NCI-H2227 treated with DMSO at 0.1 percent for 48 hours (cell line): ENCODE measurements at regions not wholly inside any gene's neighbourhood (a gene's known extent, or its start where the extent isn't known, plus 50 kb on each side); places are given as distances from the start of the nearest gene placed in this dataset.

Experiments used
- DNase-seq: peaks from one replicate; lab custom pipeline; 2025; lab: John Stamatoyannopoulos, UW

DNA sequence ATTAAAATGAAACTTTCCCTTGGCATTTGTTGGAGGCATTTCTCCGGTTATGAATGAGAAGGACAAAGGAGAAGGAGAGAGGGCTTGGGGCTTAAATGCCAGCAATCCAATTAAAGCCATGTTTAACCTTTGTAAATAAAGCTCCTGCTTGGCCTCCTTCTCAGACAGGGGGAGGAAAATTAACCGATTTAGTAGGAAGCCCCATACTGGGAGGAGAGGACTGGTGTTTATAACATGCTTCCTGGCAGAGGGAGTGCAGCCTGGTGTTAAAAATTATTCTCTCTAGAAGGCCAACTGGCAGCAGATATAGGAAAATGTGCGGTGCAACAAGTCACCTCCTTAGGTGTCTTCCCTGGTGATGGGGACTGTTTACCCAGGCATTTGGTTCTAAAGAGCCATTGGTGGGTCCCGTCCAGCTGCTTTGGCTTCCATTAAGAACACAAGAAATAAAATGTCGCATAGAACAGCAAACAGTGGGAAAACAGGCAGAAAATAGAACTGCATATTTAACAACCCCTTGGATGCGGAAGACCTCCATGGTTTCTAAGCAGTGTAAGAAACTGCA lies 846.5 kb downstream of the TYW1 start:
- no peak for DNase-seq

GRCh38 chr7:67843615-67844014 lies 847.0 kb downstream of the TYW1 start:
- DNase-seq, result no peak

GRCh38 chr7:67847092-67847787 lies 850.6 kb downstream of the TYW1 start:
- no peak for DNase-seq

- no peak for DNase-seq
These were observed 857.9 kb downstream of the TYW1 start for GRCh38 chr7:67854221-67855178.

- DNase-seq, result no peak
These were observed 858.7 kb downstream of the TYW1 start for GRCh38 chr7:67855322-67855721.

DNA sequence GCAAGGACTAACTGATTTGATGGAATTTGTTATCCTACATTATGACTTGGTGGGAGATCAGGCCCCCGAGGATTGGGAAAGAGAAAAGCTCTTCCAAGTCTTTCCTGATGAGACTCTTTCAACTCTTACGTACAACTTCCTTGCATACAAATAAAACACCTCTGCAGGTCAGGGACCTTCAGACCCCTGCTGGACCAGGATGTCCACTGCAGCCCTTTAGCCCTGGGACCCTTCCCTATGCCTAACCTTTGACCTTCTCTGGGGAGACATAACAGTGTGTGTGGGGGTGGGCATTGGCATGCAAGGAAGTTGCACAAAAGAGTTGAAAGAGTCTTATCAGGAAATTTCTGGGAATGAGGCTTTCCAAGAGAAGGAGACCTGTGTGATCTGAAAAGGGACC lies 859.4 kb downstream of the TYW1 start:
- no peak for DNase-seq

GRCh38 chr7:67857698-67858097 lies 861.1 kb downstream of the TYW1 start:
- DNase-seq, result no peak

GRCh38 chr7:67858931-67859330 lies 862.3 kb downstream of the TYW1 start:
- no peak for DNase-seq

- DNase-seq, result no peak
These were observed 867.3 kb downstream of the TYW1 start for GRCh38 chr7:67863911-67864310.

GRCh38 chr7:67866054-67866453 lies 869.4 kb downstream of the TYW1 start:
- no peak for DNase-seq

DNA sequence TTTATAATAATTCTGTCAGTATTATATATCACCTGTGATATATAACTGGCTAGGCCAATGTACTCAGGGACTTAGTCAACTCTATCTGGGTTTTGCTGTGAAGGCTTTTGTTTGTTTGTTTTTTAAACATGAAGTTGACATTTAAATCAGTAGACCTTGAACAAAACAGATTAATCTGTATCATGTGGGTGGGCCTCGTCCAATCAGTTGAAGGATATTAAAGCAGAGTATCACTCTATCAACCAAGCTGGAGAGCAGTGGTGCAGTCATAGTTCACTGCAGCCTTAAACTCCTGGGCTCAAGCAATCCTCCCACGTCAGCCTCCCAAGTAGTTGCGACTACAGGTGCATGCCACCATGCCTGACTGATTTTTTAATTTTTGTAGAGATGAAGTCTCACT lies 870.2 kb downstream of the TYW1 start:
- DNase-seq, result no peak

- DNase-seq, result no peak
These were observed 873.8 kb downstream of the TYW1 start for GRCh38 chr7:67870396-67870795.

- DNase-seq, result no peak
These were observed 878.9 kb downstream of the TYW1 start for GRCh38 chr7:67875558-67875957.

DNA sequence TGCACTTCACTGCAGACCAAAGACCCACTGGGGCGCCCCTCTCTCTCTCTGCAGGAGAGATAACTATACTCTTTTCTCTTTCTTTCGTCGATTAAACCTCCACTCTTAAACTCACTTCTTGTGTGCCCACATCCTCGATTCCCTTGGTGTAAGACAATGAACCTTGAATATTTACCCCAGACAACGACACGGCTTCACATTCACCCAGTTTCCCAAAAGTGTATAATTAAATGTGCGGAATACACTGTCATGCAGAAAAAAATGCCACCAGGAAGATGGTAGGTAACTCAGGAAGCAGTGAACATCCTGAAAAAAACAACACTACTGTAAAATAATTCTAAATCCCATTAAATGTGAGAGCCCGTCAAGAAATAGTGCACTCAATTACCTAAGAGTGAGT lies 882.2 kb downstream of the TYW1 start:
- DNase-seq, result no peak

DNA sequence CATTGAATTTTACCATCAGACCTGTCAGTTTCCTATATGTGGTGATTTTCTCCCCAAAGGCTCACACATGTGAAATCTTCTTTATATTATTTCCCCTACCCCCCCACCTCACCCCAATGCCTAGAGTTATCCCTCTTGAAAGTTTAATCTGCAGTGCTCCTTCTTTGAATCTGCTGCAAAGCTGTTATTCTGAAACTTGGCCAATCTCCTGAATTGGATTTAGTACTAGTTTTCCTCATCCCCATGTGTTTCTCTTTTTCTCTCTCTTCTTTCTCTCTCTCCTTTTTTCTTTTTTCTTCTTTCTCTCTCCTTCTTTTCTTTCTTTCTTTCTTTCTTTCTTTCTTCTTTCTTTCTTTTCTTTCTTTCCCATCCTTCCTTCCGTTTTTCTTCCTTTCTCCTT lies 886.2 kb downstream of the TYW1 start:
- DNase-seq, result no peak

GRCh38 chr7:67890316-67890715 lies 893.7 kb downstream of the TYW1 start:
- DNase-seq, result no peak

DNA sequence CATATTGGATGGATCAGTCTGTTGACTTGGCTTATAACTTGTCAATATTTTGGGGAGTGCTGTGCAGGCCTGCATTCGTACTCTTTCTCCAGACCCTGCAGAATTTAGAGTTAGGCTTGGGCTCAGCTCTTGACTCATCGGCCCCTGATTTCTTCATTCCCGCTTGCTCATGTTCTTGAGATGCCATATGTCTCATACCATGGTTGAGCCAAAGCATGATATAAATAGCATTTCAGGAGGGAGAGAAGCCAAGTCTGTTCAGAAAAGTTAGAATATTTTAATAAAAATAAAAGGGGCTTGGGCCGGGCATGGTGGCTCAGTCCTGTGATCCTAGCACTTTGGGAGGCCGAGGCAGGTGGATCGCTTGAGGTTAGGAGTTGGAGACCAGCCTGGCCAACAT lies 898.1 kb downstream of the TYW1 start:
- no peak for DNase-seq

DNA sequence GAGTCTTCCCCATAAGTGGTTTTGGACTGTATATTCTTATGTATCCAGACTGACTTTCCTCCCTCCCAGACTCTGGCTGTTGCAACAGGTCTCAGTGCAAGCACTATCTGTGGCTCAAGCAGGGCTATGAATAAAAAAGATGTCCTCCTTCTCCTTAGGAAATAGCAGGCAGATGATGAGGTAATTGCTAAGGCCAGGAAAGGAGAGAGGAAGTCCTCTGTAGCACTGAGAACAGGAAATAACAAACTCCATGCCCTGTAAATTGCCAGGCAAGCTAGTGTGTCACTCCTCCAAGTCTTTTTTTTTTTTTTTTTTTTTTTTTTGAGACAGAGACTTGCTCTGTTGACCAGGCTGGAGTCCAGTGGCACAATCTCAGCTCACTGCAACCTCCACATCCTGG lies 900.1 kb downstream of the TYW1 start:
- DNase-seq, result no peak

DNA sequence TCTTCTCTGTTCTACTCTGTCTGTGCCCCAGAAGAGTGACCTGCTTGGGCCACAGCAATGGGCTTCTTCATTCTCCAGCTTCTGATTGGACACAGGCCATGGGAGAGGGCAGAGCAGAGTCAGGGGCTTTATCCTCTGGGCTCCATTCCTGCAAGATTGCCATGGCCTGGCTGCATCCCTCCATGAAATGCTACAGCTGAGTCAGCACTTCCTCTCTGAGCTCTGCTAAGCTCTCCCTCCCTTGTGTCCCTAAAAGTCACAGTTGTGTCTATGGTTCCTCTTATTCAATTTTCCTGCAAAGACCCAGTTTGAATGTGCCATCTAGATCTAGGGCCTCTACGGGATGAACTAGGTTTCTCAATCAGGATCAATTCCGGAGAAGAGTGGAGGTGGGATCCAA lies 903.8 kb downstream of the TYW1 start:
- DNase-seq, result no peak

- no peak for DNase-seq
These were observed 905.3 kb downstream of the TYW1 start for GRCh38 chr7:67901808-67902480.

DNA sequence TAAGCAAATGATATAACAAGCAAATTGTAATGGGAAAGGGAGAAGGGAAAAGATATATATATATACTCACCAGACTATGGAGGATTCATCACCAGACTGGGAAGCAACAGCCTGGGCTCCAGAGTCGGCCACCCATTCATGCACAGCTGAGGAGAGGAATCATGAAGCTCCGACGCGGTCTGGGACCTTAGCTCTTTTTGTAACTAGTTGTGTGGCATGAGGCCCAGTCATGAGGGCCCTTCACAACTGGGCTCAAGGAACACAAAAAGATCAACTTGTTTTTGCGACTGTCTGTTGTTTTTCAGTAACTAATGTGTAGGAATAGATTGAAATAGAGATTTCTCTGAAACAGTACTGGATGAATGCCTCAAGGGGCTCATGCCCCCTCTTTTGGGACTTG lies 911.2 kb downstream of the TYW1 start:
- no peak for DNase-seq

GRCh38 chr7:67912437-67912836 lies 915.8 kb downstream of the TYW1 start:
- DNase-seq, result no peak

DNA sequence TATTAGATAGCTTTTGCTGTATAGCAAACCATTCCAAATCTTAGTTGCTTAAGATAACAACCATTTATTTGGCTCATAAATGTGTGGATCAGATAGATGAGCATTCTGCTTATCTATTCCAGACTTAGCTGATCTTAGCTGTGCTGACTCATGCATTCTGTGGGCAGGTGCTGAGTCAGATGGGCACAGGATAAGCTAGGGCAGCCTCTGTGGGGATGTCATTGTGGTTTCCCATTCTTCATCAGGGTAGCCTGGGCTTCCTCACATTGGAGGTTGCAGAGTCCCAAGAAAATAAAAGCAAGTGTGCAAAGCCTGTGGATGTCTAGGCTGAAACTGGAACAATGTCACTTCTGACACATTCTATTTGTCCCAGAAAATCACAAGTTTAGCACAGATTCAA lies 917.0 kb downstream of the TYW1 start:
- DNase-seq, result no peak
